NT2/D1 (cell line): ENCODE measurements at regions not wholly inside any gene's neighbourhood (a gene's known extent, or its start where the extent isn't known, plus 50 kb on each side); places are given as distances from the start of the nearest gene placed in this dataset.

ENCODE experiments used
- SUZ12 ChIP-seq: IDR thresholded peaks from 2 replicates; pipeline ENCODE4 v1.6.1; 2011; ENCODE audit not compliant: insufficient read length, insufficient read depth; ENCODE audit errors: extremely low read depth
- YY1 ChIP-seq: IDR thresholded peaks from 2 replicates; pipeline ENCODE4 v1.6.1; 2011; ENCODE audit not compliant: insufficient read length, insufficient read depth
- ZNF274 ChIP-seq: IDR thresholded peaks from 2 replicates; pipeline ENCODE4 v1.6.1; 2011; ENCODE audit warnings: mild to moderate bottlenecking, low read depth, low read length

- TF ChIP-seq ZNF274 (no peak), YY1 (no peak), SUZ12 (no peak)
Observed at GRCh38 chr1:230536641-230537155, 105.6 kb upstream of the COG2 start.
